ENCODE measurements at regions not wholly inside any gene's neighbourhood (a gene's known extent, or its start where the extent isn't known, plus 50 kb on each side); places are given as distances from the start of the nearest gene placed in this dataset.

DNA sequence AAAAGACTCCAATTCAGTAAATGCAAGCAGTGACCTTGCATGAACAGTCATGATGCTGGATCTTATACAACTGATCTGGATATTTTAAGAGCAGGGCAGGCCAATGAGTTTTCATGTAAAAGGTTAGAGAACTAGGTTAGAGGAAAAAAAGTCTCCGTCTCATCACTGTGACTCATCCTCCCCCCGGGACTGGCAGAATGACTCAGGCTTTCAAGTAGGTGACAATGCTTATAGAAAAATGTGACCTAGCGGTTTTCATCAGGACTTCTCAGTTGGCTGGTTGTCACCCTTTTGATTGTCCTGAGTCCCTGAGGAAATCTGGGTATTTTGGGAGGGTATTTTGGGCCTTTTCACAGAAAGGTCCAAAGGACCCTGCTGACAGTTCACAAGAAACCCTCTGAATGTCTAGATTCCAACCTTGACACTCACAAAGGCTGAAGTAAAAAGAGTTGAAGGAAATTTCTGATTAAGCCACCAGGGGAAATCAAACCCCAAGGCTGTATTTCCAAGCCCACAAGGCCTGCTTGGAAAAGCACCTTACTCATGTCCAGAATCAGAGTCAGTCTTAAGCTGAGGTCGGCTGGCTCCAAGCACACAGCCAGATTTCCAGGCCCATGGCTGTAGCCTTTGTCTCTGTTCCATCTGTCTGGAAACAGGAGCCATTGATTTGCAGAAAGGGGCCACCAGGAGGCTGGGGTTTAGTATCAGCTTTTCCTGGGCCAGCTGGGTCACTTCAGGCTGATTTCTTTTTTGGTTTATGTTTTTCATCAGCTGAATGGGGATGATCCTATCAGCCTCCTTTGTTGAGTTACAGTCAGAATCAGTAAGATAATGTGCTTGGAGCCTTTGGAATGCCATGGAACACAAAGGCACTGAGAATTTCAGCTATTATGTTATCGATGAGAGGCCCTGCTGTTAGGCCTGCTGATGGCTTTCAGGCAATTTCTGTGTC lies 226.4 kb upstream of the HABP2 start:
- DNase-seq, result peak; percentile 94

DNA sequence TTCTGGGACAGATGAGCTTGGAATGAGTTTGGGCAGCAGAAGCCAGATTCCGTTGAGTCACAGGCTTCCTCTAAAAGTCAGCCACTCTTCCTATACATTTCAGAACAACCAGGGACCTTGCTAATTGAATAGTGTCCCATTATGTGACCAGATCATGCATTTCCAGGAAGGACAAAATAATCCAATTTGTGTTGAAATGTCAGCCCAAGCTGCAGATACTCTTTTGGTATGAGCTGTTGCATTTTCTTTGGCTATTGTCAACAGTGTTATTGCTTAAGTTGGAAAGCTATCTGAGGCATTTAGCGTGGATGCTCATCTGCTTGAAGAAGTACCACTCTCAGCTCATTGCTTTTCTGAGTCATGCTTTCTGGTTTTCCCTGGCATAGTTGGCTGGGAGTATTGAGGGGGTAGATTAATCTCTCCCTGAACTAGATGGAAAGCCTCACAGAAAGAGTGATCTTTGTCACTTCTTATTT lies 223.7 kb upstream of the HABP2 start:
- DNase-seq, result peak; percentile 82

DNA sequence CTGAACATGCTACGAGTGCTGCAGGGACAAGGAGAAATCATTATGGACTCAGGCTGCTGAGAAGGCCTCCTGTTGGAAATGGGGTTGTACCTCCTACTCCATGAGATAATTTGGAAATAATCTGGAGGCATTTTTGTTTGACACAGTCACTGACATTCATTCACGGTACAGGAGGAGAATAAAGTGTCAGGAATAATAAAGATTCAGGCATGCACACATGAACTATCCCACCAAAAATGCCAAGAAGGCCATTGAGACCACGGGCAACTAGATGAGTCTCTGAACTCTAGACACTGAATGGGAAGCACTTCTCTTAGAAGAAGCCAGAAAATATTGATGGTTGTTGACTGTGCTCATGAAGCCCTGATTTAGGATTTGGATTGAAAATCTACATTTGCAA lies 220.9 kb upstream of the HABP2 start:
- no peak for DNase-seq

DNA sequence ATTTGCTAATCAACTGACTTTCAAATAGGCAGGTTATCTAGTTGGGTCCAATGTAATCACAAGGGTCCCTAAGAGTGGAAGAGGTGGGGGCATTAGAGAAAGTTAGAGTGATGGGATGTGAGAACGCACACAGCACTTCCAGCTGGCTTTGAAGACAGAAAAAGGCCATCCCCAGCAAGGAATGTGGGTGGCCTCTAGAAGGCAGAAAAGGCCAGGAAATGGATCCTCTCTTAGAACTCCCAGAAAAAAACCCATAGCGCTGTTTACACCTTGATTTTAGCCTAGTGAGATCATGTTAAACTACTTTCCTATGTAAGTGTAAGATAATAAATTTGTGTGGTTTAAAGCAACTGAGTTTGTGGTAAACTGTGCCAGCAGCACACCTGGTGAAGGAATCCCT lies 219.5 kb upstream of the HABP2 start:
- DNase-seq, result no peak

DNA sequence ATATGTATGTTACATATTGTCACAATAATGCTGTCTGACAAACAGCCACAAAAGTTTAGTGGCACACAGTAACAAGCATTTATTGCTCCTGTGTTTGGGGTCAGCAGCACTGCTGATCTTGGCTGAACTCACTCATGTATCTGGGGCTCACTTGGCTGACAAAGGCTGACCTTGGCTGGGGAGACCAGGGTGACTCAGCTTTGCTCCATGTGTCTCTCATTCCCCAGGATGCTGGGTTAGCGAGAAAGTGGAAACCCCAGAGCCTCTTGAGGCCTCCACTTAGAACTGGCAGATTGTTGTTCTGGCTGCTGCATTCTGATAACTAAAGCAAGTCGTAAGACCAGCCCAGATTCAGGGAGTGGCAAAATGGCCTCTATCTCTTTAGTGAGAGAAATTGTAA lies 217.3 kb upstream of the HABP2 start:
- DNase-seq, result peak; percentile 65

DNA sequence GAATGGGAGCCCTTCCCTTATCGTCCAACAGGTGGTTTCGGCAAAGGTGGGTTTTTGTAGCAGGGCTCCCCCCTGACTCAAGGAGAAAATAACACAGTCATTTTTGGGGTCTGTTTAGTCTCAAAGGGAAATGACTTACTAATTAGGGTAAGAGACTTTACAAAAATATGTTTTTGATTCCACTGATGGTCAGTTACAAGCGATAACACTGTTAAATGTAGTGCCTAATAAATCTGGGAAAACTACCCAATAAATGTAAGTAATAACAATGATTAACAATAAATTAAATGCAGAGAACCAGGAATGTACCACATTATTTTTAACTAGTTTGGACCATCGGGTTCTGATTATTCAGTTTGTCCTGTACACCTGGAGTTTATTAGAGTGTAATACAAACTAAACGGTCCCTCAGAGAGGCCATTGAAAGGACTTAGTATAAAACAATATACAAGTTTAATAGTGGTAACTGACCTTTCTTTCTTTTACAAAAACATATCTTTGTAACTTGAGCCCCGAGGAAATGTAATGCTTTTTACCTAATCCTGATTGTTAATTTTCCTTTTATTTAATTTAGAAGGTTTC lies 216.2 kb upstream of the HABP2 start:
- DNase-seq, result no peak

DNA sequence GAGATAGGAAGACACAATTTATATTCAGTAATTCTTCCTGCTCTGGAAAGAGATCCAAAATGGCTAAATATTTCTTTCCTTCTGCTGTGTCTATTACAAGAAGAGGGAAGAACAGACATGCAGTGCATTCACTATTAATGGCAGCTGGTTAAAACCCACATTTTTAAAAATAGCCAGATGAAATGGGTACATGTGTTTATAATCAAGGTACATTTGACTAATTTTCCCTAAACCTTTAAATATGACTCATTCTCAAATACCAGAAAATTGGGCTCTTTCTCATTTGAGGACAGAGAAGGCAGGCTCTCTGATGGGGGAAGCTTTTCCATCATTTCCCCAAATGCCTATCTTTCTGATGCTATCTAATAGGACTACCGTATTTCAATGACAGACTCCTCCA lies 215.7 kb upstream of the HABP2 start:
- DNase-seq, result no peak

DNA sequence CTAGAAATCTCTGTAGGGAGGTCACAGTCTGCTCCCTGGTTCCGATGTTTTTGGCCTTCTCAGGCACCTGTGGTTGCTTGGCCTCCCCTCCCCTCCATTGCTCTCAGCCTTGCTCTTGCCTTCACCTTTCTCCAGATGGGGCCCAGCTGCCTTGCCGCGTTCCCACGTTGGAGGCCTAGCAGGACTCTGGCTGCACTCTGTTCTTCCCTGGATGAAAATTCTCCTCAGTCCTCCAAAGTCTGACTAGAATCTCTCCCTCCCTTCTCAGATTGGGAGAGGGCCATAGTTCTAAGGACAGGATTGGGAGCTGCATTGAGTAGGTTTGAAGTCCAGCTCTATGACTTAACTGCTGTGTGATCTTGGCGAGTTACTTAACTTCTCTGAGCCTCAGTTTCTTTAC lies 213.7 kb upstream of the HABP2 start:
- no peak for DNase-seq

DNA sequence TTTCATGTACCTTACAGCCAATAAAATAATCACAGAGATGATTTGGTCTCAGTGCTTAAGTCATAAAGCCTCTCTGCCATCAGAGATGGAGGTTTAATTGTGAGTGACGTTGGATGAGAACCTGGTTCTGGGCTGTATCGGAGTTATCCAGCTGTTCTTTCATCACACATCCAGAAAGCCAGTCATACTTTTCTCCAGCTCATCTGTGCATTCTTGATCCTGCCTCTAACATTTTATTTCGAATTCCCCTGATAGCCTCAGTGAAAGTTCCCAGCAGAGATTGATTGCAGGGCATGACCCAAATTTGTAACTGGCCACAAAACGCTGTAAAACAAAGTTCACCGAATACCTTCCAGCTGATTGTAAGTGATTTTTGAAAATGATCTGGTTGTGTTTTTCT lies 212.6 kb upstream of the HABP2 start:
- no peak for DNase-seq

DNA sequence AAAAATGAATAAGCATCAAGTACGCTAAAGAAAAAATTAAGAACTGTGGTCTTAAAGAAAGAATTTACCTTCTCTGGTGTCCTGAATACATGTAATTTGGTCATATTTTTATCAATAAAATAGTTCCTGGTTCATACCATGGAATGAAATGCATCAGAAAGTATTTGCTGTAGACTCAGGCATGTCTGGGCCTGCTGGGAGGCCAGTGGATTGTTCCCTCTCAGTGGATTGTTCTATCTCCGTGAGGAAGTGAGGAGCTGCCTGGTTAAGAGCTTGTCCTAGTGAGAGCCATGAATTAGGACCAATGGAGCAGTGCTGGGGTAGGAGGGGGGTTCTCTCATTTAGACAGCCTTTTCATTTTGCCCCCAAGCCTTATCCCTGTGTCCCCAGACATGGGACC lies 211.7 kb upstream of the HABP2 start:
- DNase-seq, result no peak

DNA sequence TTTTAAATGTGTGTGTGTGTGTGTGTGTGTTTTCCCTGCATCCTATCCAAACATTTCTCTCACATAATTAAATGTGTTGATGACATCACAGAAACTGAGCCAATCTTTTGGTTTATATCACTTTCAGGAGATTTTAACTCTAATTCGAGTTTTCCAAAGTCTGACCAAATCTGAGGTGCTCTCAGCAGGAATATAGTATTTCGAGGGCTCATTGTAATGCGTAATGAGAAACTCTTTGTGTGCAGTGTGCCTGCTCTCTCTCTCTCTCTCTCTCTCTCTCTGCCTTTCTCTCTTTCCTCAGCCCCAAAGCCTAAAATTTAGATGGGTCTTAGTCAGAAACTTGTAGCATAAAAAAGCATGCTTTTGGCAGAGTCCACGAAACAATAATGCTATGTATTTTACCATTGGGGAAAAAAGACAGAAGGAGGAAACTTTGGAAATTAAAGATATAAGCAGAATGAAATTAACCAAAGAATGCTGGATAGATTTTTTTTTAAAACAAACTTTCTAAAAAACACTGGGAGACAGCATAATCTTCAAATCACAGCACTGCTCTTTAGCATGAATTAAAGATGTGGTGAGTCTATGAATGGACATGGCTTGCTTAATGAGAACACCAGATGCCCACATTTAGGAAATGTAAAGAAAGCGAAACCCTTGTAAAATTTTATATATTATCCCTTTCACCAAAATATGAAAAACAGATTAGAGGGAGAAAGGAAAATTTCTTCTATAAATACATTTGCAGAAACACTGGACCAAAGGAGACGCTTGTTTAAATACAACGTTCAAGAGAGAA lies 206.8 kb upstream of the HABP2 start:
- DNase-seq, result no peak

DNA sequence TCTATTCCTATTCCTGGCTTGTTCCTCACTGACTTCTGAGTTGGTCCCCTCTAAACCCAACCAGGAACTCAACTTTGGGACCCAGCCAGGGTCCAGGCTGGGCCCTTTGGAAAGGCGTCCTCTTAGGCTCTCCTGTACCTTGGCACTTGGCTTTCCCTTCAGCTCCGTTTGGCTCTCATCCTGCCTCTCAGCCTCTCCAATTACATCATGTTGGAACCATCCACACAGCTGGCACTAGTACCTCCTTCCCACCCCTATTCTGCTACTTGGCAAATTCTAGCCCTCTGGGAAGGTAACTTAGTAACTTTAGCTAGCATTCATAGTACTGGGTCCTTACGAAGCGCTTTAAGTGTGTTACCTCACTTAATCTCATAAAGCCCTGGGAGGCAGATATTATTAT lies 205.3 kb upstream of the HABP2 start:
- DNase-seq, result no peak

DNA sequence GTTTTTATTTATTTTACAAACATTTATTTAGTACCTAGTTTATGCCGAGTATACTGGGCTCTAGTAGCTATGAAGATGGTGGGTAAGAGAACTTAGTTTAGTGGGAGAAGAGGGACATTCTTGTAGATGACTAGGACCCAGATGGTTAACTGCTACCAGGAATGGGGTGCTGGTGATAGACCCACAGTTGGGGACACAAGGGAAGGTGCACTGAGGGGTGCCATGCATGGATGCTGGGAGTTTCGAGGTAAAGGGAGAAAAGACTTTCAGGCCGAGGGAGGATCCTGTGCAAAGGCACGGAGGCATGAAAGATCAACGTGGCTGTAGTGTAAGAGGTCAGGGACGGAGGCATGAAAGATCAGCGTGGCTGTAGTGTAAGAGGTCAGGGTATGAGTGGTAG lies 204.2 kb upstream of the HABP2 start:
- no peak for DNase-seq

DNA sequence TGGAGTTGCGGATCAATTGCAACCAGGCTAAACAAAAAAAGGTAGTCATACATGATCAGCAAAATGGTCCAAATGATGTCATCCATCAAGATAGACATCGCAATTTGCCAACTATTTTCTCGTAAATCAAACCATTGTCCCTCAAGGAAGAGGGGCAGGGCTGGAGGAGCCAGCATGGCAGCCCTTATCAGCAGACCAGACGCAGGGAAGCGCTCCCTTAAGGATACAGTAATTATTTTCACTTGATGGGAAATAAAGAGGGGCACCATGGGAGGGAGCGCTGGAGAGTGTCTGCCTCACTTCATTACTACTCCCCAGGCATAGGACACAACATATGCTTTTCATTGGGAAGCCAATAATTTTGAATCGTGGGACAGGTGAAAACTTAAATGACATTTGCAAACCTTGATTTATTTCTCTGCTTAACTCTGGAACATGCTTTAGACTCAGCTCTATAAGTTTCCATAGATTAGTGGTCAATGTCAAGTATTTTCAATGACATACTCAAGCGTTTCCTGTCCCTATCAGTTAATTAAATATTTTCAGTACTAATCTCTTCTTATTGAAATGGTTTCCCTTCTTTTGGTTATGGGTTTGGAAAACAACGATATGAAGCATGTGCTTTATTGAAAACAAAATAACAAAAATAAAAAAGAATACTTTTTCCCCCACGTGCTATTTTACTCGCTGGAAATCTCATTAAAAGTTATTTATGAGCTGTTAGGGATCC lies 202.4 kb upstream of the HABP2 start:
- DNase-seq, result no peak

DNA sequence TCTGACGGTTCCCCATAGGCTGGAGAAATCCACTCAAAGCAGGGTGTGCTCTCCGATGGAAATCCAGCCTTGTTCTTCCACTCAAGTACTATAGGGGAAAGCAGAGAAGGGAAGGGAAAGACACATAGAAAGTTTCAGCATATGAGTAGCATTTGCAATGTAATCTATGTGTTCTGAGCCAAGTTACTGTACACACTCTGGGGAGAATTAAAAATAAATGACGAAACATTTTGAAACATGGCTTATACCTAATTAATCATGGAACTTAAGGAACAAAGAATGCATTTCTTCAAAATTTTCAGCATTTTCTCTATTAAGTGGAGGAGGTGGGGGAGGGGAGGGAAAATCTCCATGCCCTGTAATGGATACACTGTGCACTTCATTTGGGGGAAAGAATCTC lies 198.1 kb upstream of the HABP2 start:
- no peak for DNase-seq

DNA sequence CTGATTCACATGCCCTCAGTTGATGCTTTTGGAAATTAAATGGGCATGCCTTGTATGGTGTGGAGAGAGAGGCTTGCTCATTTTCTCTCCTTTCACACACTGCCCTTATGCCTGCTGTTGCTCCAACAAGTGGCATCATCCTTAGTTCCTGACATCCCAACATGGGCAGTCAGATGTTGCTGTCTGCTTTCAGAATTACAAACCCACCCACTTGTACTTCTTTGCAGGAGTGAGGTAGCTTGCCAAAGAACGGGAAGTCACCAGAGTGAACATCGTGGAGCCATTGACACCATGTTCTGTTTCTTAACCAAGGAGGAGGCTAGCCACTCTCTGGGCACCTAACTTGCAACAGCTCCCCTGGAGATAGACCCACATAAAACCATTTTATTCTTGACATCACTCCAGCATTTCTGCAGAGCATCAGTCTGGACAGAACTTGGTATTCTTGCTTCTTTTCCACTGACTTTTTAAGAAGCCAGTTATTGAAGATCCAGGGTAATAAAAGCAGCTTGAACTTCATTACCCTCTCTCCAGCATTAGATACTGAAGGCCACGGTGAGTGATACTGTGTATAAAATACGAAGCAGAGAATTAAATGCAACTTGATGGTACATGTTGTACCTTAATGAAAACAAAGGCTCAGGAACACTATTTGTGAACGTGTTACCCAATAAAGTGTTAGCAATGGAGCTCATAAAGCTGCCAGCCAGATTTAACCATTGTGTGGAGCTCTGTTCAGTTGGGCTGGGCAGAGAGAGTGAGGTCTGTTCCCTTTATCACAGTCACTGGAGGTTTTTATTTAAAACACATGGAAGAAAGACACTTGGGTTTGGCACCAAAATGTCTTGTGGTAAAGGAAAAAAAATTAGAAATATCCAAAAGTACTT lies 195.8 kb upstream of the HABP2 start:
- no peak for DNase-seq

DNA sequence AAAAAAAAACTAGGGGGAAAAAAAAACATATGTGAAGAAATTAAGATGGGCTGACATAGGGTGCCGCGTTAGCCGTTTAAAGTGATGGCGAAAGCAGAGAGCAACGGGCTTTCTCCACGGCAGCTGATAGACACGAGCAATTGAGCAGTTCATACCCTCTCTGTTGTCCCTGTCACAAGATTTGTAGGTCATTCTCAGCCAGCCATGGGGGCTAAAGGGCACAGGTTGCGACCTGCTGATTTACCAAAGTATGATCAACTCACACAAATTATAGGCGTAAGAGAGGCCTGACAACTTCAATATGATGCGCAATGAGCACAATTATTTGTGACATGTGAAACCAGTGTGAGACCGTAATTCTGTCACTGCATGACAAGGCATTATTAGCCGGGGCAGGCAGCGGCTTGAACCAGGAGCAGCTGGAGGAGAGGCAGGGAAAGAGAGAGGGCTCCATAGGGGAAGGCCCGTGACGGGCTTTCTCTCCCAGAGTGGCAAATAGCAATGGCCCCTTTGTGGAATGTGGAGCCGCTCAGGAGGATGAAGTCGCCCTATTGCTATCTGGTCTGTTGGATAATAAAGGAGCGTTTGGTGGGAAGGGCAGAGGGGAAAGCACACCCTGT lies 195.1 kb upstream of the HABP2 start:
- DNase-seq, result no peak

DNA sequence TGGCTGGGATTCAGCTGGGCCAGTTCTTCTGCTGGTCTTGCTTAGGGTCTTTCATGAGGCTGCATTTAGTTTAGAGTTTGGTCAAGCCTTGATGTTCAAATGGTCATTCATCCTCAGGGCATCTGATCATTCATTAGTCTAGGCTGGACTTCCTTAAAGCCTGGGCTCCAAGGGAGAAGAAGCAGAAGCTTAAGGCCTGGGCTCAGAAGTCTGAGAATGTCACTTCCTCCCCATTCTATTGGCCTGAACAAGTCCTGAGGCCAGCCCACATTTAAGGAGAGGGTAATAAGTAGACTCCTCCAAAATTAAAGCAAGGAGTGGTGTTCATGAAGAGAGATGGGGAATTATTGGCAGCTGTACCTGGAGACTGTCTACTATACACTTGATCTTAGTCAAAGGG lies 193.2 kb upstream of the HABP2 start:
- no peak for DNase-seq

DNA sequence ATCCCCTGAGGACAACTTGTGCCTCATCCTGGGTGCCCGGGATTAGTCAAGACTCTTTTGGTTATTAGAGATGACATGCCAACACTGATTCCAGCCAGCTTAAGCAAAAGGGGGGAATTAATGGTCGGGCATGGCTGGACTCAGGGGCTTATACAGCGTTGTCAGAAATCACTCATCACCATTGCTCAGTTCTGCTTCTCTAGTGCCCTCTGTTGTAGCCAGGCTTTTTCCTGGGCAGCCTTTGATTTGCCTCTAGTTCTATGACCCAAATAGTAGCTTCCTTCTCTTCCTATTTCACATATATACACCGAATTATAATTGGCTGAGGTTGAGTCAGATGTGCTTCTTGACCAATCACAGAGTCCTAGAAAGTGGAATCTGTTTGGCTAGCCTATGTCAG lies 192.0 kb upstream of the HABP2 start:
- DNase-seq, result no peak

DNA sequence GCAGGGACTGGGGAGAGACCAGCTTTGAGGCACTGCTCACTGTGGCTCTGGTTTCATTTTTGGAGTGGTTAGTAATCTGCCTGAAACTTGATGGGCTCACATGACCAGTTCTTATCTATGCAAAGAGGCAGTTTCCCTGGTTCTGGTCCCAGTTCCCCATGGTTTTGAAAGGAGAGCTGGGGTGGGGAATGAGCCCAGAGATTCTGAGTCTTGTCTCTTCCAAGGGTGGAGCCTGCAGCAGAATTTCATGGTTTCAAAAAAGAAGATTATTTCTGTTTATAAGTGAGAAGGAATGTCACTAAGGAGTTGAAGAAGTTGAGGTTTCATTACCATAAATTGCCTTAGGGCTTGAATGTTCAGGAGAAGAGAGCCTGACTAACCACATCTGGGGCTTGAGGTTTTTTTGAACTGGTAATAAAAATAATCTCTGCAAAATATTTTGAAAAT lies 190.2 kb upstream of the HABP2 start:
- DNase-seq, result peak; percentile 73

DNA sequence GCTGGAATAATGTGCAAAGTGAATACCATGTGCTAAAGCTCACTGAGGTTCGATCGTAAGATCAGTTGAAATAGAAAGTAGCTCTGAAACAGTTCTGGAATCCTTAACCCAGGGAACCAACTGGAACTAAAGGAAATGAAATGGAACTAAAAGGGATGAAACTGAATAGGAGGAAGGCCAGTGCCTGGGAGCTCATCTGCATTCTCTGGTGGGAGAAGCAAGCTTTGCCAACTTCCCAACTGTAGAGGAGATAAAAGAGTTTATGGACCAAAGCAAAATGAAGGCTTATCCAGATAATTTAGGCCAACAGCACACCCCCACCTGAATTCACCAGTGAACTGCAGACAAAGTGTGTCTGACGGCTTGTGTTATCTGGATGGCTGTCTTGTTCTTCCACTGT lies 188.6 kb upstream of the HABP2 start:
- DNase-seq, result no peak

Measured in EL (cell line).